Astrocyte of the hippocampus (primary cell): ENCODE measurements at regions not wholly inside any gene's neighbourhood (a gene's known extent, or its start where the extent isn't known, plus 50 kb on each side); places are given as distances from the start of the nearest gene placed in this dataset.
"Not testable (repeated sequence)": the region's sequence is repeated elsewhere in the genome, so short reads cannot be mapped to it uniquely, and the experiment has no call there.

Experiments used
- DNase-seq: peaks from one replicate; pipeline ENCODE4 v3.0.0; 2011; ENCODE audit warnings: low read depth, low spot score

DNA sequence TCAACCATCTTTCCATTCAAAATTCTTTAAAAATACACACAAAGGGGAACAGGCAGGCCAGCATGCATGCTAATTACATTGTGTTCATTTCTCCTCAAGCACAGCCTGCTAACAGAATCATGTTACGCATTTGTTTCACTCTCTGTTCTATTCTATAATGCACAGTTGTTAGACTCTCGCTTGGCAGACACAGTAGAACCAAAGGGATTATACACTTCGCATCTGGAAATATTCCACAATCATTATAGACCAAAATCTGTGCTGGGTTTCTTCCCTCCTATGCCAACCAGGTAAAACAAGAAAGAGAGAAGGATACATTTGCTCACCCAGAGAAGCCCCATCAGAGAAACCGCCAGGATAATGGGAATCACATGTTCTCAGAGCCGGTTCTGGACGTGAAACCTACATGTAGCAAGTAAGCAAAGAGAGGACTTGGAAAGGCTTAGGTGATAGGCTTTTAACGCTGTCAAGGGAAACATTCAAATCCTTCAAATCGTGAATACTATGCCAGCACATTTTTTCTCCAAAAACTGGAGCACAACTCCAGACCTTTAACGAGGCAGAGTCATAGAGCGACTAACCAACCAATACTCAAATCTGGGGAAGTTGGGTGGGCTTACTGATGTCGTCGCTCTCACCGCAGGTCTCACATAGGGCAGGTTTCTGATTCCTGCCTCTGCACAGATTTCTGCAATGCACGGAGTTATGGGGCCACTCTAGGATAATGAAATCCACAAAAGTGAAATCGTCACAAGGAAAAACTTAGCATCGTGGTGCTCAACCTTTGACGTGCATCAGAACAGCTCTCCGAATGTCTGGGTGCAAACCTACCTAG, 380.5 kb upstream of the AUTS2 start:
- DNase-seq = no peak

DNA sequence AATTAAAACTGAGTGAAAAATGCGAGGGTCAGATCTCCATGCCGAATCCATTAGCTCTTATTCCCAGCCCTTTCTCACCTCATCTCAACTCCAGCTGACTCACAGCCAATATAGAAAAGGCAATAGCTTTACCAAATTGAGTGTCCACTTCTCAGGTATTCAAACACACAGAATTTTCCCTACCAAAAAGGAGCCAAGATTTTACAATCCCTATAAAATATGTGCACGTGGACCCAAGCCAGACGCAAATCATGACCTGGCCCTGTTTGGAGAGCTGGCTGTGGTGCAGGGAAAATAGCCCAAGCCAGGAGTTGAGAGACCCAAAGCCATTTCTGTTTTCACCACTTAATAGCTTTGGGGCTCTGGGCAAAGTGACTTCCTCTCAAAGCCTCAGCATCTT, 379.7 kb upstream of the AUTS2 start:
- no peak for DNase-seq

DNA sequence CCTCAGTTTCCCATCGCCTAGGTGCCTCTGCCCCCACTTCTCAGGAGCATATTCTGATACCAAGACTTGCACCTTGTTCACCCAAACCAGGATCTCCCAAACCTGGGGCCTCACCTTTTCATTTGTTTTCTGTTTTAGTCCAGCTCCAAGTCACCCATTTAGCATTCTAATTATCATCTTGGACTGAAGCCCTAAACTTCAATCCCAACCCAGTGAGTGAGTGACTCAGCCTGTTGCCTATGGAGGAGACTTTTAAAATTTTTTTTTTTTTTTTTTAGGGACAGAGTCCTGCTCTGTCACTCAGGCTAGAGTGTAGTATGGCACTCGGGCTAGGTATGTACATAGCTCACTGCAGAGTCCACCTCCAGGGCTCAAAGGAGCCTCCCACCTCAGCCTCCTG, 378.9 kb upstream of the AUTS2 start:
- peak; percentile 44 for DNase-seq

DNA sequence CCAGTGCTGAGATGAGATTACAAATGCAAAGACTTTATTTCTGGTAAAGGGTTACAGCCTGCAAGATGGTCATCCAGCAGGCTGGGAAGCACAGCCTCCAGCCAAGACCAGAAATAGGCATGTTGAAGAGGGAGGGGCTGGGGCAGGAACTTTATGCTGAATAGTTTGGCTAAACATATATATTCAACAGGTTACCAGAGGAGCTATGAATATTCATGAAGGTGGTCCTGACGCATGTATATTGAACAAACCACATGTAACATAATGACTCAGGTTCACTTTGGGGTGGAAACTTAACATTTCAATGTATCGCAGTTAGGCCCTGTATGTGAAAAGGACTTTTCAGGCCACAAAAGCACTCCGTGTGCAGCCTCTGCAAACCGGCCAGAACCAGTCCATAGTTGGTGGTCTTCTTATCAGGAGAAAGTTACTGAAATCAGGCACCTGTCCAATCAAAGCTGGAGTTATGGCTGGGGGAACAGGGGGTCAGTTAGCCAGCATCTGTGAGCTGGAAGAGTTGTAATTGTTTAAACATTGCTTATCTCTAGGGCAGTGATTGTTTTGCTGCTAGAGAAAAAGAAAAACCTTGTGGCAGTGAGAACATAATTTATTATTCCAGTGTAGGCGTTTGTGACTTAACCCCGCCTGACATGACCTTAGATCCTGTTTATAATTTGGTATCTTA, 372.9 kb upstream of the AUTS2 start:
- no peak for DNase-seq

DNA sequence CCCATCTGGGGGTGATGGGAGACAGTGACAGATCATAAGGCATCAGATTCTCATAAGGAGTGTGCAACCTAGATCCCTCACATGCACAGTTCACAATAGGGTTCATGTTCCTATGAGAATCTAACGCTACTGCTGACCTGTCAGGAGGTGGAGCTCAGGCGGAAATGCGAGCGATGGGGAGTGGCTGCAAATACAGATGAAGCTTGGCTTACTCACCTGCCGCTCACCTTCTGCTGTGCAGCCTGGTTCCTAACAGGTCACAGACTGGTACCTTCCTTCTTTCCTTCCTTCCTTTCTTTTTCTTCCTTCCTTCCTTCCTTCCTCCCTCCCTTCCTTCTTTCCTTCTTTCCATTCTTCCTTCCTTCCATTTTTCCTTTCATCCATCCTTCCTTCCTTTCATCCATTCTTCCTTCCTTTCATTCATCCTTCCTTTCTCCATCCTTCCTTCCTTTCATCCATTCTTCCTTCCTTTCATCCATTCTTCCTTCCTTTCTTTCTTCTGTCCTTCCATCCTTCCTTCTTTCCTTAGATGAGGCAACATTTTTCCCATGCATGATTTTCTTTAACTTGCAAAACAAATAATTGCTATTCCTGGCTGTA, 370.0 kb upstream of the AUTS2 start:
- DNase-seq = no peak

DNA sequence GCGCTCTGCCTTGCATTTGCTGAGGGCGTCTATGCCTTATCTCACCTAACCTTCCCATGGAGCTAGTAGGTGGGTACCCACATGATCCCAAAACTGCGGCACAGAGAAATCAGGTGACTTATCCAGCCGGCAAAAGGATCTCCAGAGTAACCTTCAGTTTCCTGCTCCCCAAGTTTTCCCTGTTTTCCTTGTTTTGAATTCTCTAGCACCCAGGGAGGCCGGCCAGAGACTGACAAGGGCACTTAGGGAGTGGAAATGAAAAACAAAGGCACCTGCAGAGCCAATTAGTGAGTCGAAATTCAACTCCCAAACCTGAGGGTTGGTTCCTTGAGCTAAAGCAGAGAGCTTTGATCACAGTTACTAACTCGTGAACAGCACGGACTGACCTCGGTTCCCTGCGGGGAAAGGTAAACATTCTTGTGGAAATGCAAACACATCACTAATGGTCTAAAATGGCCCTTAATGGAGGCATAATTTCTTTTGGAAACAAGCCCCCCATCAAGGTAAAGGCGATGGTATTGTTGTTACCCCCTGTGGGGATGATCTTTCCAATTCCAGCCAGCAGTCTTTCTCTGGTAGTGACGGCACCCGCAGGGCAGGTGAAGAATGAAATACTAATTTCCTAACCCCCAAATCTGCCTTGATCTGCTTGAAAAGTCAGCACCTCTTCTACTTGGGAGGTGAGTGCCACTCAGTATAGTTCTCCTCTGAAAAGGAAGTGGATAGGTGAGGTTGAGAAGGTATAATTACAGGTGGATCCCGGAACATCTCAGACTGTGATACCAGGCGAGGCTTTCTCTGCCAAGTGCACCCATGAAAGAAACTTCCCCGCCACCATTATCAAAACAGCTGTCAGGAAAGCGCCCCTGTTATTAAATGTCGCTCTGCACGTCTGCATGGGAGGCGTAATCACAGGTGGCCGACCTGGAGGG, 365.6 kb upstream of the AUTS2 start:
- DNase-seq = no peak

DNA sequence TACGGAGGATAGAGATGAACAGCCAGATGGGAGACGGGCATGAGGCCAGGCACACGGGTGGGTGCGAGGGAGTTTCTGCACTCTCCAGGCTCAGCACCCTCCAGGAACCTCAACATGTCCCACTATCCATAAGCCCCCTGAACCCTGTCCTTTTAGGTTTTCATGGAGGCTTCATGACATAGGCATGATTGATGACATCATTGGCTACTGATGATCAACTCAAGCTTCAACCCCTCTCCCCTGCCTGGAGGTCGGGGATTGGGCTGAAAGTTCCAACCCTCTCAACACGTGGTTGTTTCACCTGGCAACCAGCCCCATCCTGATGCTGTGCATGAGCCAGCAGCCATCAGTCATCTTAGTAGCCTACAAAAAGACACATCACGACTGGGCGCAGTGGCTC, 360.7 kb upstream of the AUTS2 start:
- no peak for DNase-seq

DNA sequence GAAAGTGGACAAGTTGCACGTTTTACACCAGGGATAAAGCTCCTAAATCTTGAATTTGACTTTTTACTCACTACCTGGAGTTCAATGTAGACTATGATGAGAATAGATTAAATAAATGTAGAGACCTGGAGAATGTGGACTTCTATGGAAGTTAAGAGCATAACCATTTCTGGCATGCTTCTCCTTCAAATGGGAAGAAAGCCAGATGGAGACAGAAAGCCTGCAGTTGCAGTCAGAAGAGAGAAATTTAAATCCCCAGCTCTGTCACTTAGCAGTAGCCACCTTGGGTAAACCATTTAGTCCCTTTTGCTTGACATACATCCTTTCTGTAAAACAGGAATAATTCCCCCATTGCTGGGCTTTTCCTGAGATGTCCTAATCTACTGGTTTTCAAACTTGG, 355.3 kb upstream of the AUTS2 start:
- DNase-seq = no peak

DNA sequence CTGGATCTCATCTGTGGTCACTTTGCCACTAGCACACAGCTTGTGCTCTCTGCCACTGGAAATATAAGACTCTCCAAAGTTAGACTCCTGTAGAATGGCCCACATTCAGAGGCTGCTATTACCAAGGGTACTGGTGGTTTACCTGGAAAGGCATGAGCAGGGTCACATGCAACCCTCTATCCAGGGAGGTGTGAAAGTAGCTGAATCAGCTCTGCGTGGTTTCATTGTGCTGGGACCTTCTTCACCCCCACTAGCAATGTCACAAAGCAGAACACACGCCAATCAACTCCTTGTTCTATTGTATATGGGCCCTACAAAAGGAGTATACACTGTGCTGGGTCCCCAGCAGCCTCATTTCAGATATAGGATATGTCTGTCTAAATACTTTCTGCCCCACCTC, 353.6 kb upstream of the AUTS2 start:
- no peak for DNase-seq

DNA sequence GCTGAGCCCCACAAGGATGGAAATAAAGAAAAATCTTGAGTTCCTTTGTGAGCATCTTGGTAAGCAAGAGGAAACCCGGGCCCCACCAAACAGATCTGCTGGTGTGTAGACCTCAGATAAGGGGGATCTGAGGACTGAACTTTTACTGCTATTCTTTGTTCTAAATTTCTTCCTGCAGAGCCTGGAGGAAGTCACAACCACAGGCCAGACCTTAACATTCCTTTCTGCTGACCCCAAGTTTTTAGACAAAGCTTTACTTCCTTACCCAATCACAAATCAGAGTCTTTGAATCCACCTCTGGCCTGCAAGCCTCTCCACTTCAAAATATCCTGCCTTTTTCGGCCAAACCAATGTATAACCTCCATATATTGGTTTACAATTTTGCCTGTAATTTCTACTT, 352.6 kb upstream of the AUTS2 start:
- DNase-seq = peak; percentile 63

DNA sequence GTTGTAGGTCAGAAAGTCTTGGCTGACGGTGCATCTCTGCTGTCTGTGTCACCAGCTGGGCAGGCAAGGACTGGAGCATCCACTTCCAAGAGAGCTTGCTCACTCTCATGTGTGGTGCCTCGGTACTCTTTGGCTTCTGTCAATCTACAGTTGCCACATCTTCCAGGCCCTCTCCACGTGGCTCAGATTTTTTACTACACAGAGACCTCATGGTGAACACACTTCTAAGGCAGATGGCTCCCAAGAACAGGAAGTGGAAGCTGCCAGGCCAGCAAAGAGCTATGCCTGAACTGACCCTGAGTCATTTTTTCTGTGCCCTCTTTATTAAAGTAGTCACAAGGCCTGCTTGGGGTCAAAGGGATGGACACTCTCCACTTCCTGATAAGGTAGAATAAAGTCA, 351.5 kb upstream of the AUTS2 start:
- no peak for DNase-seq

DNA sequence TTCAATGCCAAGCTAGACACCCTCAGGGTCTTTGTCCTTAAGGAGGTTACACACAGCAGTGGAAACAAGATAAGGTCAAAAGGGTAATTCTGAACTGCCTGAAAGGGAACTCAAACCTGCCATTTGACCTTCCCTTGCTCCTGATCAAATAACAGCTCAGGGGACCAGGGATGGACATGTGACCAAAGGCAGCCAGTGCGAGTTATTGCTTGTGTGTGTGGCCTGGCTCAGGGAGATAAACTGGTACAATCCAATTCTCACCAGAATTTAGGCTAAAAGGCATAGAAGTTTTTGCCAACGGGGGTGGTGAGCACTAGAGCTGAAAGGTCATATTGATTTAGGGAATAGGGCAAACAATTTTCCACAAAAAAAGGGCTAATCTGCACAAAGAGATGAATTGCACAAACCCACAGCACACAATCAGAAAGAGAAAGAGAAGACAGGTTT, 349.9 kb upstream of the AUTS2 start:
- DNase-seq = not testable (repeated sequence)

DNA sequence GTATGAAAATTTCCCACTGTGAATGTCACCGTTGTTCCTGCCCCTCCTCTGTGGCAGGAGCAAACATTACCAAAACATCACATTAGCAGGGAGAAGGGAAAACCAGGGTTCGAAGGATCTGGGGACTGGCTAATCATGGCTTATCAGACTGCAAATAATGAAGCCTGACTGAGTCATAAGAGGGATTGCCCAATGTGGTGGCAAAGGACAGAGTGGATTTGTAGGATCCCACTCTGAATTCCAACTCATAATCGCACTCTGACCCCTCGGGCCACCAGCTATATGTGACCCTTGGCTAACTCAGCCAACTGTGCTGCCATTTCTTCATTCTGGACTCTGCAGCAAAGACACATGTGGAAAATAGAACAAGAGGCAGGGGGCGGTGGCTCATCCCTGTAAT, 347.3 kb upstream of the AUTS2 start:
- no peak for DNase-seq

DNA sequence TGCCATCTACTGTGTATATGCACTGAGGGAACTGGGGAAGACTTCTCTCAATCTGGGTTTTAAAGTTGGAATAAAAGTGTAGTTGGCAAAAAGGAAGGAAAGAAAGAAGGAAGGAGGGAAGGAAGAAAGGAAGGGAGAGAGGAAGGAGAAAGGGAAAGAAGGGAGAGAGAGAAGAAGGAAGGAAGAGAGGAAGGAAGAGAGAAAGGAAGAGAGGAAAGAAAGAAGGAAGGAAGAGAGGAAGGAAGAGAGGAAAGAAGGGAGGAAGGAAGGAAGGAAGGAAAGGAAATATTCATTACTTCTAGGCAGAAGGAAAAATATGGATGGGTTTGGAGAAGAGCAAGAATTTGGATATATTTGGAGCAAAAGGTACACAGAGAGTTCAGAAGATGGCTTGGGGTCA, 343.6 kb upstream of the AUTS2 start:
- no peak for DNase-seq

DNA sequence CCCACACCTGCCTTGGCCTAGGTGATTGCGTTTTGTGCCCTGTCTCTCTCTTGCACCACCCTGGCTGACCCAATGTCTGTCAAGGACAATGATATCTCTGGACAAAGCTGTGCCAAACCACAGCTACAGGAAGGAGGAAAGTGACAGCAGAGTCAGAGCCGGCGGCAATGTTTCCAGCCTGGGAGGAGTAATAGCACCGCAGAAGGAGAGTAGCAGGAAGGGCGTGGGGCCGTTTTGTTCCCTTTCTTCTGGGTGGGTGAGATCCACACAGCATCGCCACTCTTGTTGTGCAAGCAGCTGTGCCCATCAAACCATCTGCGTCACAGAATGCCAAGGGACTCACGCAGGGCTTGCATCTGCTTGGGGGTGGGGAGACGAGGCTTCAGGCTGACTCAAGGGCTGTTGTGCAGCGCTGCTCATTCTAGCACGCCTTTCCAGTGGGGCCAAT, 341.6 kb upstream of the AUTS2 start:
- DNase-seq = peak; percentile 82

DNA sequence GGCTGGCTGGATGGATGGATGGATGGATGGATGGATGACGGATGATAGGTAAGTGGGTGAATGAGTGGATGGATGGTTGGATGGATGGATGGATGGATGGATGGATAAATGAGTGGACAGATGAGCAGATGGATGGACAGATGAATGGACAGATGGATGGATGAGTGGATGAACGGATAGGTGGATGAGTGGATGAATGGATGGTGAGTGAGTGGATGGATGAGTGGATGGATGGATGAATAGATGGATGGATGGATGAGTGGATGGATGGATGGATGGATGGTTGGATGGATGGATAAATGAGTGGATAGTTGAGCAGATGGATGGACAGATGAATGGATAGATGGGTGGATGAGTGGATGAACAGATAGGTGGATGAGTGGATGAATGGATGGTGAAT, 340.7 kb upstream of the AUTS2 start:
- no peak for DNase-seq

DNA sequence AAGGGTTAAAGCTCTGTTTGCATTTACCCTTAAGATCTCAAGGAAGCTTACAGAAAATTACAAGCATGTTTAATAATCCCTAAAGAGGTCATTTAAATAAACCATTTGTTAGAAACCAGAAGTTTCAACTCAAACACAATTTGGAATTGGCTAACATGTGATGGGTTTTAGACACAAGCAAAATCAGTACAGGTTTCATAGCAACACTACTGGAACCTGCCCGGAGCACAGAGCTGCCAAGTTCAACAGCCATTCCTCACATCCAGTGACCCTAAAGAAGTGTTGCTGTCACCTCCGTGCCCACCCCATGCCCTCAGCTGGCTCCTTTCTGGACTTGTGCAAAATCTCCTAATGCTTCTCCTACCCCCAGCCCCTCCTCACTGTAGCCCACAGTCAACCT, 338.8 kb upstream of the AUTS2 start:
- DNase-seq = no peak

DNA sequence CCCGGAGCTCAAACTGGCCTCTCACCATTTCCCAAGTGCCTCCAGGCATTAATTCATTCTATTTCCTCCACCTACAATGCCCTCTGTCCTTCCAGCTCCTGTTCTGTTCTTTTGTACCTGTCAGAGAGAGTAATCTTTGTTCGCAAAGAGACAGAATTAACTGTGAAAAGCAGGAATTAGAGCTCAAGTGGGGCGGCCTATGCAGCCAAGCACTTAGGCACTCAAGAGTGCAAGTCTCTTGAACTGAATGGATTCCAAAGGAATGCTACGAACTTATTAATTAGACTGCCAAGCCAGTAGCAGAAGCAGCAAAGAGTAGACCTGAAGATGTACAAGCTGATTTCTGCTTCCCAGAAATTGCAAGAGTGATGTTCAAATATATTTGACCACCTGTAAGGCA, 338.3 kb upstream of the AUTS2 start:
- DNase-seq = no peak

DNA sequence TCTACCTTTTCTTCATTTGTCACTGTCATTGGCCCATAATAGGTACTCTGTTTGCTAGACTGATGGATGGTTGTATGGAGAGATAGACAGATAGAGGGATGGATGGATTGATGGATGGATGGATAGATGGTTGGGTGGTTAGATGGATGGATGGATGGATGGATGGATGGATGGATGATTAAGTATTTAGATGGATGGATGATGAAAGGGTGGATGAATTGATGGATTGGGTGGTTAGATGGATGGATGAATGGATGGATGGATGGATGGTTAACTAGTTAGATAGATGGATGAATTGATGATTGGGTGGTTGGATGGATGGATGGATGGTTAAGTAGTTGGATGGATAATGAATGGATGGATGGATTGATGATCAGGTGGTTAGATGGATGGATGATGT, 334.7 kb upstream of the AUTS2 start:
- no peak for DNase-seq

DNA sequence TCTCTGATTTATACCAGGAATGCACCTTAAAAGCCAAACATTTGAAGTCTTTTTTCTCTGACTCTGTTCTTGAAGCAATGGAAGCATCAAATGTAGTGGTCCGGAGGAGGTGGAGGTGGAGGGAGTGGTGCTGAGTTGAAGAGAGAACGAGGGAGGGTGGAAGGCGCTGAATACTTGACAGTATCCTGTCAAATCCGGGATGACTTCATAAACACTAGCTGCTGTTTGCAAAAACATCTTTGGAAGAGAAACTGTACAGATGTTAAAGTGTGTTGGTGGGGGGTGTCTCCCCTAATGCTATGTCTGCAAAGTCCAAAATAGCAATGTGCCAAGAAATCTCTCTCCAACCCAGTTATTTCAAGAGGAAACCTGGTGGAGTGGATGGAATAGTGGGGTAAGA, 328.5 kb upstream of the AUTS2 start:
- DNase-seq = no peak

DNA sequence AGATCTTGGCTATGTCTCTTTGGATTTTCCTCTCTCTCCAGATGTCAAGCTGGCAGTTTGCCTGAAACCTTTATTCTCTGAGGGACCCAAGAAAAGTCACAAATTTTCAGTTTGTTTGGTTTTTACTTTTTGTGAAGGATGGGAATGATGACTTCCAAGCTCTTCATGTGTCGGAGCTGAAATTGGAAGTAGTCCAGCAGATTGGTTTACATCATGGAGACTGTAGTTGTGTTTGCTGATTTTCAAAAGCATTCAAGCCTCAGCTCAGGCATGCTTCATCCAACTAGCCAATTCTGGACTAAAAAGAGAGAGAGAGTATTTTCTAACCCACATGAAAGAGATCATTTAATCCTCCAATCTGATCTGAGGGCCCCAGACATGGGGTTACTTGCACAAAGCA, 326.2 kb upstream of the AUTS2 start:
- peak; percentile 49 for DNase-seq
